ENCODE measurements at regions not wholly inside any gene's neighbourhood (a gene's known extent, or its start where the extent isn't known, plus 50 kb on each side); places are given as distances from the start of the nearest gene placed in this dataset.
"Not testable (repeated sequence)": the region's sequence is repeated elsewhere in the genome, so short reads cannot be mapped to it uniquely, and the experiment has no call there.

GRCh38 chr1:234915924-234916675, 212.5 kb downstream of the TOMM20 start:
- no peak for DNase-seq

GRCh38 chr1:234914606-234915290, 213.9 kb downstream of the TOMM20 start:
- DNase-seq, result no peak

GRCh38 chr1:234913771-234914170, 214.9 kb downstream of the TOMM20 start:
- DNase-seq, result no peak

GRCh38 chr1:234913278-234913649, 215.4 kb downstream of the TOMM20 start:
- no peak for DNase-seq

- no peak for DNase-seq
Observed at GRCh38 chr1:234912548-234913277, 215.9 kb downstream of the TOMM20 start.

- DNase-seq, result peak; percentile 42
Observed at GRCh38 chr1:234911787-234912186, 216.8 kb downstream of the TOMM20 start.

GRCh38 chr1:234911136-234911535, 217.5 kb downstream of the TOMM20 start:
- DNase-seq, result not testable (repeated sequence)

- no peak for DNase-seq
Observed at GRCh38 chr1:234909851-234910250, 218.8 kb downstream of the TOMM20 start.

- DNase-seq, result no peak
Observed at GRCh38 chr1:234909307-234909810, 219.3 kb downstream of the TOMM20 start.

GRCh38 chr1:234908571-234908970, 220.1 kb downstream of the TOMM20 start:
- DNase-seq, result no peak

- no peak for DNase-seq
Observed at GRCh38 chr1:234907940-234908405, 220.7 kb downstream of the TOMM20 start.

- DNase-seq, result no peak
Observed at GRCh38 chr1:234907208-234907939, 221.3 kb downstream of the TOMM20 start.

- no peak for DNase-seq
Observed at GRCh38 chr1:234906654-234907053, 222.0 kb downstream of the TOMM20 start.

GRCh38 chr1:234902774-234903547, 225.7 kb downstream of the TOMM20 start:
- no peak for DNase-seq

- DNase-seq, result no peak
Observed at GRCh38 chr1:234901491-234902049, 227.1 kb downstream of the TOMM20 start.

- no peak for DNase-seq
Observed at GRCh38 chr1:234900595-234900994, 228.0 kb downstream of the TOMM20 start.

GRCh38 chr1:234899730-234900072, 228.9 kb downstream of the TOMM20 start:
- no peak for DNase-seq

- no peak for DNase-seq
Observed at GRCh38 chr1:234899041-234899729, 229.5 kb downstream of the TOMM20 start.

GRCh38 chr1:234898455-234899033, 230.1 kb downstream of the TOMM20 start:
- no peak for DNase-seq

GRCh38 chr1:234897754-234898454, 230.7 kb downstream of the TOMM20 start:
- DNase-seq, result no peak

Data from stimulated activated CD8-positive, alpha-beta memory T cell treated with anti-CD3 and anti-CD28 coated beads, Interleukin-4, amount 100 ng/mL, for 48 hours (primary cell).